ENCODE measurements at regions not wholly inside any gene's neighbourhood (a gene's known extent, or its start where the extent isn't known, plus 50 kb on each side); places are given as distances from the start of the nearest gene placed in this dataset.
A peak's percentile ranks its signal among the peaks of the same experiment; 100 is the strongest.

GRCh38 chr16:85557083-85557970, 55.8 kb upstream of the GSE1 start:
- POLR2A ChIA-PET: interaction anchor here (0.6 to 0.7 kb wide), 6 partner anchors 43 to 769 kb away, joined by 3 to 11 read pairs (median 5); no protein-coding TSS in a partner anchor
- no peak for TF ChIP-seq REST (IDR thresholded peaks at IDR 0.05; ENCODE audit: insufficient read depth in 1 of 2, low read depth in 2 of 2, low read length in 1 of 2)
- Histone ChIP-seq H3K27me3 (ENCODE audit: control insufficient read depth, insufficient read depth, low read length) (no peaks in the 10 kb centered on the region), H3K36me3 (ENCODE audit: control insufficient read depth, insufficient read depth, low read length) (no peaks in the 10 kb centered on the region; the same call in 1 of the 2 replicates), H3K9me3 (ENCODE audit: control insufficient read depth, insufficient read depth, low read depth, low read length) (no peaks in the 10 kb centered on the region), H3K4me3 (ENCODE audit: low read depth in 2 of 2, low read length in 2 of 2) (peak overlapping the region; percentile 73 to 86), H3K27ac (ENCODE audit: low read length) (peak overlapping the region; percentile 92), H3K4me1 (ENCODE audit: control insufficient read depth, insufficient read depth, low read length) (peaks cover 32% of the 10 kb centered on the region)
- intact Hi-C loops (cut with micrococcal nuclease; ENCODE audit: unreplicated experiment) (loop anchor here (5.0 kb wide), 1 partner anchor 55 kb away; the partner anchor contains the start of gene GSE1), in situ Hi-C loops (cut with HindIII; ENCODE audit: low pct_unique_long_range_greater_than_20kb, low sequenced_read_pairs) (no loop called here)
- ATAC-seq (peak; percentile 6; the same call in 1 of the 2 replicates), DNase-seq (ENCODE audit: low read depth, low spot score) (no peak)
- BruUV-seq (replicated peaks): TSS peak; percentile 61
- CTCF ChIA-PET: interaction anchor here (0.5 to 0.9 kb wide), 5 partner anchors 9 to 382 kb away, joined by 3 to 8 read pairs (median 3); no protein-coding TSS in a partner anchor

- POLR2A ChIA-PET: interaction anchor here (0.7 kb wide), 1 partner anchor 105 kb away, joined by 3 read pairs; no protein-coding TSS in a partner anchor
- Histone ChIP-seq H3K4me3 (ENCODE audit: low read depth in 2 of 2, low read length in 2 of 2) (peak overlapping the region; percentile 73 to 86), H3K27me3 (ENCODE audit: control insufficient read depth, insufficient read depth, low read length) (no peaks in the 10 kb centered on the region), H3K36me3 (ENCODE audit: control insufficient read depth, insufficient read depth, low read length) (no peaks in the 10 kb centered on the region; the same call in 1 of the 2 replicates), H3K27ac (ENCODE audit: low read length) (peak overlapping the region; percentile 92), H3K9me3 (ENCODE audit: control insufficient read depth, insufficient read depth, low read depth, low read length) (no peaks in the 10 kb centered on the region), H3K4me1 (ENCODE audit: control insufficient read depth, insufficient read depth, low read length) (peaks cover 35% of the 10 kb centered on the region)
- 0 out of 2 replicates have a peak, but pooled peaks have one; percentile 12 for TF ChIP-seq CTCF (IDR thresholded peaks at IDR 0.05)
- TF ChIP-seq TCF7L2 (IDR thresholded peaks at IDR 0.05; ENCODE audit: low read depth, low read length): no peak
- DNase-seq (ENCODE audit: low read depth, low spot score) (no peak), ATAC-seq (no peak)
- intact Hi-C loops (cut with micrococcal nuclease; ENCODE audit: unreplicated experiment): loop anchor here (5.0 kb wide), 1 partner anchor 54 kb away; the partner anchor contains the start of gene GSE1
- no TSS peak for BruUV-seq (replicated peaks)
- CTCF ChIA-PET: interaction anchor here (0.6 to 0.9 kb wide), 4 partner anchors 10 to 383 kb away, joined by 3 read pairs; no protein-coding TSS in a partner anchor
- in situ Hi-C loops (cut with HindIII; ENCODE audit: low pct_unique_long_range_greater_than_20kb, low sequenced_read_pairs): no loop called here
Measured at GRCh38 chr16:85557971-85558657, 55.0 kb upstream of the GSE1 start.

GRCh38 chr16:85560932-85561247, 52.2 kb upstream of the GSE1 start:
- no TSS peak for BruUV-seq (replicated peaks)
- ChIA-PET CTCF (interaction anchor here (0.7 kb wide), 1 partner anchor 34 kb away, joined by 4 read pairs; no protein-coding TSS in a partner anchor), POLR2A (interaction anchor here (0.9 kb wide), 1 partner anchor 95 kb away, joined by 3 read pairs; no protein-coding TSS in a partner anchor)
- Histone ChIP-seq H3K27ac (ENCODE audit: low read length) (peak overlapping the region; percentile 94), H3K9me3 (ENCODE audit: control insufficient read depth, insufficient read depth, low read depth, low read length) (no peaks in the 10 kb centered on the region), H3K27me3 (ENCODE audit: control insufficient read depth, insufficient read depth, low read length) (no peaks in the 10 kb centered on the region), H3K36me3 (ENCODE audit: control insufficient read depth, insufficient read depth, low read length) (no peaks in the 10 kb centered on the region), H3K4me1 (ENCODE audit: control insufficient read depth, insufficient read depth, low read length) (peaks cover 58% of the 10 kb centered on the region), H3K4me3 (ENCODE audit: low read depth in 2 of 2, low read length in 2 of 2) (no peak overlapping the region)
- intact Hi-C loops (cut with micrococcal nuclease; ENCODE audit: unreplicated experiment) (no loop called here), in situ Hi-C loops (cut with HindIII; ENCODE audit: low pct_unique_long_range_greater_than_20kb, low sequenced_read_pairs) (no loop called here)
- TF ChIP-seq POLR2AphosphoS5 (IDR thresholded peaks at IDR 0.05; ENCODE audit: low read depth, low read length) (no peak), REST (IDR thresholded peaks at IDR 0.05; ENCODE audit: insufficient read depth in 1 of 2, low read depth in 2 of 2, low read length in 1 of 2) (no peak), TCF7L2 (IDR thresholded peaks at IDR 0.05; ENCODE audit: low read depth, low read length) (no peak)
- DNase-seq (ENCODE audit: low read depth, low spot score) (no peak), ATAC-seq (no peak)
